ENCODE measurements at regions not wholly inside any gene's neighbourhood (a gene's known extent, or its start where the extent isn't known, plus 50 kb on each side); places are given as distances from the start of the nearest gene placed in this dataset.

- H3K4me1 ChIP-seq = peaks cover 6 to 25% (median 13%) of the 10 kb centered on the region in 6 donors
- H3K36me3 ChIP-seq = no peaks in the 10 kb centered on the region
- 76 to 91% (median 82%) methylated on average over 4 of the region's 4 CpGs for WGBS, 5 donors
- peaks cover 0 to 6% (median 0%) of the 10 kb centered on the region in 8 donors for H3K9me3 ChIP-seq
- no peak overlapping the region for H3K27ac ChIP-seq
- intact Hi-C loops (cut with DNase I; ENCODE audit: low total_unique reads) = no loop called here
- H3K4me3 ChIP-seq = no peak overlapping the region
- no peaks in the 10 kb centered on the region for H3K27me3 ChIP-seq (replicated peaks in 1 of 7)
- DNase-seq = no peak
- TF ChIP-seq CTCF (IDR thresholded peaks at IDR 0.05 in 8 of 11, conservative IDR thresholded peaks at IDR 0.05 in 3 of 11) (no peak), POLR2AphosphoS5 (IDR thresholded peaks at IDR 0.05) (no peak), POLR2A (IDR thresholded peaks at IDR 0.05) (no peak)
These were observed 549.1 kb downstream of the CSNK1G3 start for GRCh38 chr5:124061068-124061430.

GRCh38 chr5:124060413-124061067, 548.6 kb downstream of the CSNK1G3 start:
- TF ChIP-seq POLR2AphosphoS5 (IDR thresholded peaks at IDR 0.05) = no peak
- TF ChIP-seq POLR2A (IDR thresholded peaks at IDR 0.05) = no peak
- TF ChIP-seq CTCF (IDR thresholded peaks at IDR 0.05 in 8 of 11, conservative IDR thresholded peaks at IDR 0.05 in 3 of 11) = no peak
- Histone ChIP-seq H3K9me3 (peaks cover 0 to 5% (median 0%) of the 10 kb centered on the region in 8 donors), H3K4me3 (no peak overlapping the region), H3K27ac (no peak overlapping the region), H3K27me3 (replicated peaks in 1 of 7) (no peaks in the 10 kb centered on the region), H3K4me1 (peaks cover 6 to 30% (median 13%) of the 10 kb centered on the region in 6 donors), H3K36me3 (no peaks in the 10 kb centered on the region)
- WGBS, 5 donors = 74 to 92% (median 89%) methylated on average over 5 of the region's 5 CpGs
- DNase-seq = no peak
- intact Hi-C loops (cut with DNase I; ENCODE audit: low total_unique reads) = no loop called here

GRCh38 chr5:124060011-124060410, 548.0 kb downstream of the CSNK1G3 start:
- H3K27me3 ChIP-seq (replicated peaks in 1 of 7) = no peaks in the 10 kb centered on the region
- peaks cover 6 to 30% (median 13%) of the 10 kb centered on the region in 6 donors for H3K4me1 ChIP-seq
- no peak overlapping the region for H3K27ac ChIP-seq
- TF ChIP-seq POLR2AphosphoS5 (IDR thresholded peaks at IDR 0.05) = no peak
- no peak for TF ChIP-seq POLR2A (IDR thresholded peaks at IDR 0.05)
- no peak for TF ChIP-seq CTCF (IDR thresholded peaks at IDR 0.05 in 8 of 11, conservative IDR thresholded peaks at IDR 0.05 in 3 of 11)
- no peak for DNase-seq
- intact Hi-C loops (cut with DNase I; ENCODE audit: low total_unique reads) = no loop called here
- no peaks in the 10 kb centered on the region for H3K9me3 ChIP-seq
- H3K4me3 ChIP-seq = no peak overlapping the region
- H3K36me3 ChIP-seq = no peaks in the 10 kb centered on the region

- H3K27ac ChIP-seq = no peak overlapping the region
- DNase-seq = no peak
- WGBS, 5 donors = 87 to 97% (median 89%) methylated on average over 3 of the region's 3 CpGs
- H3K27me3 ChIP-seq (replicated peaks in 1 of 7) = no peaks in the 10 kb centered on the region
- no peaks in the 10 kb centered on the region for H3K36me3 ChIP-seq
- no peak for TF ChIP-seq POLR2AphosphoS5 (IDR thresholded peaks at IDR 0.05)
- no peak for TF ChIP-seq POLR2A (IDR thresholded peaks at IDR 0.05)
- no peak for TF ChIP-seq CTCF (IDR thresholded peaks at IDR 0.05 in 8 of 11, conservative IDR thresholded peaks at IDR 0.05 in 3 of 11)
- intact Hi-C loops (cut with DNase I; ENCODE audit: low total_unique reads) = no loop called here
- no peaks in the 10 kb centered on the region for H3K9me3 ChIP-seq
- no peak overlapping the region for H3K4me3 ChIP-seq
- H3K4me1 ChIP-seq = peaks cover 6 to 30% (median 13%) of the 10 kb centered on the region in 6 donors
These were observed 547.2 kb downstream of the CSNK1G3 start for GRCh38 chr5:124059200-124059599.

Data from spleen (tissue), 11 donors.